ENCODE measurements at regions not wholly inside any gene's neighbourhood (a gene's known extent, or its start where the extent isn't known, plus 50 kb on each side); places are given as distances from the start of the nearest gene placed in this dataset.

DNA sequence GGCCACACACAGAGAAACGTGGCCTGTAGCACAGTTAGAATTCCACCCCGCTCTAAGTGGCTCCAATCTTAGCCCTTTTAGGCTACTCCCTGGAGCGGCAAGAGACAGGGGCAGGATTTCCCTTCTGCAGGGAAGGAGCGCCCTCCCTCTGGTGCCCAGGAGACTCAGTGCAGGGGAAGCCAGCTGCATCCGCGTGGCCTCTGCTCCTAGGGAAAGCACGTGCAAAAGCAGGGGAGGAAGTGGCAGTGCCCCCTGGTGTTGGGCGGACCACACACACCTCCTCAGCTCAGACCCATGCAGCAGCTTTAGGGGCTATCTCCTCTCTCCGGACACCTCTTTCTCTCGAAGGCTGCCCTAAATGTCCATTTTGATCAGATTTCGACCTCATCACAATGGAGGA lies 50.0 kb downstream of the SPRING1 start:
- H3K4me3 ChIP-seq (ENCODE audit: low read length): no peak overlapping the region
- Mint-ChIP-seq H3K4me1 (ENCODE audit: low read depth) (no peaks in the 10 kb centered on the region), H3K9me3 (no peaks in the 10 kb centered on the region), H3K27me3 (peaks cover 11% of the 10 kb centered on the region), H3K27ac (no peak overlapping the region), H3K4me3 (no peak overlapping the region), H3K36me3 (ENCODE audit: low read depth) (no peaks in the 10 kb centered on the region)
- no peaks in the 10 kb centered on the region for H3K9me3 ChIP-seq (ENCODE audit: control insufficient read depth in 1 of 2, insufficient read depth in 1 of 2, low read length in 2 of 2)
- no peak overlapping the region for H3K27ac ChIP-seq (ENCODE audit: low read depth in 1 of 2, low read length in 2 of 2)
- ChIA-PET POLR2A (no interaction called here), CTCF (interaction anchor here (1.4 kb wide), 1 partner anchor 12 kb away, joined by 4 read pairs; no protein-coding TSS in a partner anchor)
- H3K36me3 ChIP-seq (ENCODE audit: insufficient read depth, low read length): no peaks in the 10 kb centered on the region
- no peaks in the 10 kb centered on the region for H3K4me1 ChIP-seq (ENCODE audit: insufficient read depth, low read length)
- no peaks in the 10 kb centered on the region for H3K27me3 ChIP-seq (ENCODE audit: control insufficient read depth in 1 of 2, insufficient read depth in 2 of 2, low read length in 2 of 2)
- ATAC-seq (ENCODE audit: poor library complexity): peak; percentile 39
- DNase-seq: peak in 7 of 14 experiments; percentile 6 to 59 (median 16)
- intact Hi-C loops (cut with DNase I, micrococcal nuclease): no loop called here
- TF ChIP-seq, protein P1, sequence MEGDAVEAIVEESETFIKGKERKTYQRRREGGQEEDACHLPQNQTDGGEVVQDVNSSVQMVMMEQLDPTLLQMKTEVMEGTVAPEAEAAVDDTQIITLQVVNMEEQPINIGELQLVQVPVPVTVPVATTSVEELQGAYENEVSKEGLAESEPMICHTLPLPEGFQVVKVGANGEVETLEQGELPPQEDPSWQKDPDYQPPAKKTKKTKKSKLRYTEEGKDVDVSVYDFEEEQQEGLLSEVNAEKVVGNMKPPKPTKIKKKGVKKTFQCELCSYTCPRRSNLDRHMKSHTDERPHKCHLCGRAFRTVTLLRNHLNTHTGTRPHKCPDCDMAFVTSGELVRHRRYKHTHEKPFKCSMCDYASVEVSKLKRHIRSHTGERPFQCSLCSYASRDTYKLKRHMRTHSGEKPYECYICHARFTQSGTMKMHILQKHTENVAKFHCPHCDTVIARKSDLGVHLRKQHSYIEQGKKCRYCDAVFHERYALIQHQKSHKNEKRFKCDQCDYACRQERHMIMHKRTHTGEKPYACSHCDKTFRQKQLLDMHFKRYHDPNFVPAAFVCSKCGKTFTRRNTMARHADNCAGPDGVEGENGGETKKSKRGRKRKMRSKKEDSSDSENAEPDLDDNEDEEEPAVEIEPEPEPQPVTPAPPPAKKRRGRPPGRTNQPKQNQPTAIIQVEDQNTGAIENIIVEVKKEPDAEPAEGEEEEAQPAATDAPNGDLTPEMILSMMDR (IDR thresholded peaks at IDR 0.05): peak; percentile 16

DNA sequence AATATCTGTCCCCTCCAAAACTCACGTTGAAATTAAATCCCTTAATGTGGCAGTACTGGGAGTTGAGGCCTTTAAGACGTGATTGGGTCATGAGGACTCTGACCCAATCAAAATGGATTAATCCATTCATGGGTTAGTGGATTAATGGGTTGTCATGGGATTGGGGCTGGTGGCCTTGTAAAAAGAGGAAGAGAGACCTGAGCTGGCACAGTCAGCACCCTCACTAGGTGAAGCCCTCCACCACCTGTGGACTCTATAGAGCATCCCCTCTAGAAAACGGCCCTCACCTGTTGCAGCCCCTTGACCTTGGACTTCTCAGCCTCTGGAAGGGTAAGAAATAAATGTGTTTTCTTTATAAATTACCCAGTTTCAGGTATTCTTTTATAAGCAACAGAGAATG lies 53.0 kb downstream of the SPRING1 start:
- no peaks in the 10 kb centered on the region for H3K36me3 ChIP-seq (ENCODE audit: insufficient read depth, low read length)
- TF ChIP-seq, protein P1 (IDR thresholded peaks at IDR 0.05): no peak
- H3K4me3 Mint-ChIP-seq: no peak overlapping the region
- intact Hi-C loops (cut with DNase I, micrococcal nuclease): no loop called here
- H3K9me3 Mint-ChIP-seq: no peaks in the 10 kb centered on the region
- H3K4me3 ChIP-seq (ENCODE audit: low read length): no peak overlapping the region
- H3K27ac ChIP-seq (ENCODE audit: low read depth in 1 of 2, low read length in 2 of 2): no peak overlapping the region
- no peaks in the 10 kb centered on the region for H3K27me3 ChIP-seq (ENCODE audit: control insufficient read depth in 1 of 2, insufficient read depth in 2 of 2, low read length in 2 of 2)
- H3K4me1 Mint-ChIP-seq (ENCODE audit: low read depth): no peaks in the 10 kb centered on the region
- no peak overlapping the region for H3K27ac Mint-ChIP-seq
- no peaks in the 10 kb centered on the region for H3K9me3 ChIP-seq (ENCODE audit: control insufficient read depth in 1 of 2, insufficient read depth in 1 of 2, low read length in 2 of 2)
- DNase-seq (no peak), ATAC-seq (ENCODE audit: poor library complexity) (no peak)
- peaks cover 4% of the 10 kb centered on the region for H3K27me3 Mint-ChIP-seq
- ChIA-PET CTCF (no interaction called here), POLR2A (no interaction called here)
- H3K4me1 ChIP-seq (ENCODE audit: insufficient read depth, low read length): no peaks in the 10 kb centered on the region
- no peaks in the 10 kb centered on the region for H3K36me3 Mint-ChIP-seq (ENCODE audit: low read depth)

DNA sequence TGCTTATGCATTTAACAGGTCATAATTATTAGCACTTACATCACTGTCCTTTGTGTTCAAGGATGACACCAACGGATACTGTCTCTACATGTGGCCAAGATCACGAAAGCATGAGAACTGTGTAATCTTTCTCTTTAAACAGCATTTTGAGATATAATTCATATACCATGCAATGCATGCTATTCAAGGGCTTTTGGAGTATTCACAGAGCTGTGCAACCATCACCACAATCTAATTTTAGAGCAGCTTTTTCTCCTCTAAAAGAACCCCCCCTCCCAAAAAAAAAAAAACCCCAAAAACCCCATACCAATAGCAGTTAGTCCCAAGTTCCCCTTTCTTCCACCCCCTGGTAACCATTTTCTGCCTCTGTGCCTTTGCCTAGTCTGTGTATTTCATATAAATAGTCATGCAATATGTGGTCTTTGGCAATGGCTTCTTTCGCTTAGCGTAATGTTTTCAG lies 60.6 kb downstream of the SPRING1 start:
- Mint-ChIP-seq H3K4me3 (no peak overlapping the region), H3K4me1 (ENCODE audit: low read depth) (peaks cover 28% of the 10 kb centered on the region), H3K36me3 (ENCODE audit: low read depth) (no peaks in the 10 kb centered on the region), H3K27ac (no peak overlapping the region), H3K9me3 (no peaks in the 10 kb centered on the region), H3K27me3 (no peaks in the 10 kb centered on the region)
- H3K27me3 ChIP-seq (ENCODE audit: control insufficient read depth in 1 of 2, insufficient read depth in 2 of 2, low read length in 2 of 2): peaks cover 0 to 2% of the 10 kb centered on the region in 2 experiments
- ChIA-PET POLR2A (no interaction called here), CTCF (no interaction called here)
- TF ChIP-seq, protein P1 (IDR thresholded peaks at IDR 0.05): no peak
- H3K4me1 ChIP-seq (ENCODE audit: insufficient read depth, low read length): peaks cover 17% of the 10 kb centered on the region
- no peak overlapping the region for H3K4me3 ChIP-seq (ENCODE audit: low read length)
- H3K27ac ChIP-seq (ENCODE audit: low read depth in 1 of 2, low read length in 2 of 2): no peak overlapping the region
- intact Hi-C loops (cut with DNase I, micrococcal nuclease): no loop called here
- peak in 2 of 14 experiments; percentile 30 to 39 for DNase-seq
- no peaks in the 10 kb centered on the region for H3K9me3 ChIP-seq (ENCODE audit: control insufficient read depth in 1 of 2, insufficient read depth in 1 of 2, low read length in 2 of 2)
- H3K36me3 ChIP-seq (ENCODE audit: insufficient read depth, low read length): no peaks in the 10 kb centered on the region
- no peak for ATAC-seq (ENCODE audit: poor library complexity)

Measured in CD4-positive, alpha-beta T cell (primary cell).